MCF 10A (cell line): ENCODE measurements at regions not wholly inside any gene's neighbourhood (a gene's known extent, or its start where the extent isn't known, plus 50 kb on each side); places are given as distances from the start of the nearest gene placed in this dataset.

Experiments used
- BruUV-seq: library from RNA; stranded (reverse); fragments of 400-500 nt; replicated peaks from 2 replicates; lab custom pipeline; 2021; lab: Mats Ljungman, UMichigan
- CTCF ChIA-PET: fragments of 300-600 bp; sonication (Branson Sonifier 250); formaldehyde crosslinking; extraction: SDS; loops from one replicate; lab custom pipeline; 2021; ENCODE audit warnings: antibody characterized with exemption, inconsistent platforms; lab: Yijun Ruan, JAX
- POLR2A ChIA-PET: fragments of 300-600, 350-650 bp; sonication (Branson Sonifier 250); formaldehyde crosslinking; extraction: SDS; loops from one replicate; lab custom pipeline; 2020; ENCODE audit warnings: antibody characterized with exemption, inconsistent platforms; lab: Yijun Ruan, JAX
- DNase-seq: peaks from one replicate; pipeline ENCODE4 v3.0.0-alpha.2; 2018; ENCODE audit not compliant: unreplicated experiment
- H3K27ac Mint-ChIP-seq: one replicate; pipeline ENCODE4 v1.8.0; 2022; ENCODE audit warnings: mild to moderate bottlenecking, low read depth, mixed read lengths; ENCODE audit not compliant: unreplicated experiment
- H3K27me3 Mint-ChIP-seq: one replicate; pipeline ENCODE4 v1.8.0; 2022; ENCODE audit warnings: mixed read lengths; ENCODE audit not compliant: insufficient read depth, unreplicated experiment
- H3K36me3 Mint-ChIP-seq: one replicate; pipeline ENCODE4 v1.8.0; 2022; ENCODE audit warnings: mild to moderate bottlenecking, moderate library complexity, mixed read lengths; ENCODE audit not compliant: insufficient read depth, unreplicated experiment
- H3K4me1 Mint-ChIP-seq: one replicate; pipeline ENCODE4 v1.8.0; 2022; ENCODE audit warnings: mixed read lengths; ENCODE audit not compliant: insufficient read depth, unreplicated experiment
- H3K4me3 Mint-ChIP-seq: one replicate; pipeline ENCODE4 v1.8.0; 2022; ENCODE audit warnings: mild to moderate bottlenecking, moderate library complexity, mixed read lengths; ENCODE audit not compliant: unreplicated experiment
- H3K9me3 Mint-ChIP-seq: one replicate; pipeline ENCODE4 v1.8.0; 2022; ENCODE audit warnings: mixed read lengths; ENCODE audit not compliant: unreplicated experiment
- CTCF ChIP-seq: fragments of 200-600 bp; IDR thresholded peaks from one replicate; pipeline ENCODE4 v1.8.0; 2022; ENCODE audit warnings: antibody characterized with exemption, mild to moderate bottlenecking; ENCODE audit not compliant: unreplicated experiment
- intact Hi-C: fragments of 100-400 bp; cut with micrococcal nuclease; formaldehyde crosslinking; loops from 2 replicates; pipeline ENCODE4 v1.14.1; 2022

- intact Hi-C loops = loop anchor here (5.0 kb wide), 1 partner anchor 62 kb away; no protein-coding TSS in a partner anchor
- peak; percentile 39 for DNase-seq
Observed at GRCh38 chr2:128868686-128869551, 550.3 kb upstream of the HS6ST1 start.

DNA sequence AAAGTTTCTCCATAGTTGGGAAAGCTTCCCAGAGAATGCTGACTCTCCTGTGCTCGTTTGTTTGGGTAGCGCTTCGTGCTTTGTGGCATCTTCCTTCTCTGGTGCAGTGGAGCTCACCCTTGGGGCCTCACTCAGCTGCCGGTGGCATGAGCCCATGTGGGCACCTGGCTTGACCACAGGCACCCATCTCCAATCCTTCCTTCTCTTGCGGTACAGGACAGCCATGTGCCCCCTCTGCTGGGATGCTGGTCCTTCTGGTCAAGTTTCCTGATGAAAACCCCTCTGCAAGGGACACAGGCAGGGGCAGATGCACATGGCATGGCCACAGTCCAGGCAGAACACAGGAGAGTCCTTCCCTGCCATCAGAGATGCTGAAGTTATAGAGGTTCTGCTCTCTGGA lies 555.9 kb upstream of the HS6ST1 start:
- CTCF ChIA-PET = interaction anchor here (0.6 kb wide), 1 partner anchor 30 kb away, joined by 3 read pairs; no protein-coding TSS in a partner anchor
- Mint-ChIP-seq H3K27ac (no peak overlapping the region), H3K27me3 (no peaks in the 10 kb centered on the region), H3K36me3 (no peaks in the 10 kb centered on the region), H3K9me3 (peaks cover 14% of the 10 kb centered on the region), H3K4me3 (no peak overlapping the region), H3K4me1 (peaks cover 5% of the 10 kb centered on the region)
- TF ChIP-seq CTCF = no peak
- intact Hi-C loops = loop anchor here (10.0 kb wide), 1 partner anchor 300 kb away; no protein-coding TSS in a partner anchor
- POLR2A ChIA-PET = no interaction called here
- no TSS peak for BruUV-seq
- no peak for DNase-seq

More at GRCh38 chr2:128868686-128869551, 550.3 kb upstream of the HS6ST1 start:
- no TSS peak for BruUV-seq
- POLR2A ChIA-PET = interaction anchor here (0.6 to 0.9 kb wide), 5 partner anchors 49 to 762 kb away, joined by 3 to 5 read pairs (median 3); no protein-coding TSS in a partner anchor
- H3K9me3 Mint-ChIP-seq = no peaks in the 10 kb centered on the region
- H3K4me3 Mint-ChIP-seq = no peak overlapping the region
- no peaks in the 10 kb centered on the region for H3K36me3 Mint-ChIP-seq
- H3K27me3 Mint-ChIP-seq = no peaks in the 10 kb centered on the region
- TF ChIP-seq CTCF = no peak
- CTCF ChIA-PET = interaction anchor here (0.7 to 1.2 kb wide), 4 partner anchors 59 to 461 kb away, joined by 3 to 5 read pairs (median 3); no protein-coding TSS in a partner anchor
- no peak overlapping the region for H3K27ac Mint-ChIP-seq
- no peaks in the 10 kb centered on the region for H3K4me1 Mint-ChIP-seq

- no peak for TF ChIP-seq CTCF
- Mint-ChIP-seq H3K36me3 (no peaks in the 10 kb centered on the region), H3K27ac (no peak overlapping the region), H3K4me1 (peaks cover 5% of the 10 kb centered on the region), H3K27me3 (no peaks in the 10 kb centered on the region), H3K4me3 (no peak overlapping the region), H3K9me3 (peaks cover 14% of the 10 kb centered on the region)
- no peak for DNase-seq
- no TSS peak for BruUV-seq
- ChIA-PET CTCF (interaction anchor here (0.5 to 1.2 kb wide), 2 partner anchors 13 to 30 kb away, joined by 3 to 4 read pairs; no protein-coding TSS in a partner anchor), POLR2A (no interaction called here)
- intact Hi-C loops = loop anchor here (10.0 kb wide), 1 partner anchor 298 kb away; no protein-coding TSS in a partner anchor
Observed at GRCh38 chr2:128876986-128877983, 558.6 kb upstream of the HS6ST1 start.
